Osteoblast (primary cell): ENCODE measurements at regions not wholly inside any gene's neighbourhood (a gene's known extent, or its start where the extent isn't known, plus 50 kb on each side); places are given as distances from the start of the nearest gene placed in this dataset.

Source experiments
- DNase-seq: peaks from one replicate; pipeline ENCODE4 v3.0.0; 2011; ENCODE audit warnings: low spot score, mixed read lengths; ENCODE audit not compliant: insufficient read length; ENCODE audit errors: missing footprints
- H2AFZ ChIP-seq: 2 replicates; pipeline ENCODE4 v1.6.0; 2011; ENCODE audit warnings: mild to moderate bottlenecking, low read length
- H3K27ac ChIP-seq: 2 replicates; pipeline ENCODE4 v1.5.1; 2011; ENCODE audit warnings: mild to moderate bottlenecking, low read depth, low read length, moderate library complexity
- H3K27me3 ChIP-seq: 2 replicates; pipeline ENCODE4 v1.6.0; 2012; ENCODE audit warnings: mild to moderate bottlenecking, control low read depth, inconsistent platforms, low read length, moderate library complexity; ENCODE audit not compliant: insufficient read depth
- H3K36me3 ChIP-seq: 2 replicates; pipeline ENCODE4 v1.5.1; 2011; ENCODE audit warnings: mild to moderate bottlenecking, low read length, control low read depth, moderate library complexity; ENCODE audit not compliant: insufficient read depth
- H3K4me1 ChIP-seq: 2 replicates; pipeline ENCODE4 v1.5.1; 2011; ENCODE audit warnings: mild to moderate bottlenecking, low read length, control low read depth, moderate library complexity; ENCODE audit not compliant: insufficient read depth
- H3K4me2 ChIP-seq: 2 replicates; pipeline ENCODE4 v1.6.0; 2011; ENCODE audit warnings: mild to moderate bottlenecking, low read length; ENCODE audit not compliant: insufficient read depth
- H3K4me3 ChIP-seq: fragments of 200-600 bp; sonication (generic); 3 replicates; pipeline ENCODE4 v1.5.1; 2012; ENCODE audit warnings: mild to moderate bottlenecking, low read length, inconsistent platforms; ENCODE audit not compliant: insufficient read depth
- H3K79me2 ChIP-seq: 2 replicates; pipeline ENCODE4 v1.6.0; 2012; ENCODE audit warnings: mild to moderate bottlenecking, low read length, control low read depth, inconsistent platforms; ENCODE audit not compliant: insufficient read depth
- H3K9me3 ChIP-seq: 2 replicates; pipeline ENCODE4 v1.5.1; 2011; ENCODE audit warnings: low read depth, low read length, control low read depth
- H4K20me1 ChIP-seq: 2 replicates; pipeline ENCODE4 v1.6.0; 2012; ENCODE audit warnings: mild to moderate bottlenecking, low read length, control low read depth; ENCODE audit not compliant: insufficient read depth
- CTCF ChIP-seq: IDR thresholded peaks from 2 replicates; pipeline ENCODE4 v1.5.1; 2011; ENCODE audit warnings: mild to moderate bottlenecking, low read depth, low read length, moderate library complexity; ENCODE audit errors: extremely low read depth

GRCh38 chr7:97573065-97573464, 158.8 kb upstream of the TAC1 start:
- Histone ChIP-seq H3K9me3 (no peaks in the 10 kb centered on the region), H3K4me3 (no peak overlapping the region), H3K27me3 (no peaks in the 10 kb centered on the region), H3K79me2 (no peaks in the 10 kb centered on the region), H2AFZ (no peak overlapping the region), H3K36me3 (no peaks in the 10 kb centered on the region), H3K4me1 (no peaks in the 10 kb centered on the region), H3K4me2 (no peak overlapping the region), H4K20me1 (no peaks in the 10 kb centered on the region), H3K27ac (no peak overlapping the region)
- TF ChIP-seq CTCF: no peak
- no peak for DNase-seq

GRCh38 chr7:97576043-97576442, 155.8 kb upstream of the TAC1 start:
- H4K20me1 ChIP-seq: no peaks in the 10 kb centered on the region
- no peak for DNase-seq
- no peaks in the 10 kb centered on the region for H3K9me3 ChIP-seq
- H3K79me2 ChIP-seq: no peaks in the 10 kb centered on the region
- H3K36me3 ChIP-seq: no peaks in the 10 kb centered on the region
- H2AFZ ChIP-seq: no peak overlapping the region
- H3K27me3 ChIP-seq: no peaks in the 10 kb centered on the region
- H3K4me2 ChIP-seq: no peak overlapping the region
- no peak overlapping the region for H3K4me3 ChIP-seq
- H3K27ac ChIP-seq: no peak overlapping the region
- H3K4me1 ChIP-seq: no peaks in the 10 kb centered on the region
- TF ChIP-seq CTCF: no peak

GRCh38 chr7:97578225-97578624, 153.7 kb upstream of the TAC1 start:
- Histone ChIP-seq H3K27me3 (no peaks in the 10 kb centered on the region), H3K36me3 (no peaks in the 10 kb centered on the region), H2AFZ (no peak overlapping the region), H3K27ac (no peak overlapping the region), H3K4me1 (no peaks in the 10 kb centered on the region), H3K9me3 (no peaks in the 10 kb centered on the region), H3K4me3 (no peak overlapping the region), H4K20me1 (no peaks in the 10 kb centered on the region), H3K79me2 (no peaks in the 10 kb centered on the region), H3K4me2 (no peak overlapping the region)
- TF ChIP-seq CTCF: no peak
- DNase-seq: no peak

- H3K79me2 ChIP-seq: no peaks in the 10 kb centered on the region
- no peak overlapping the region for H3K4me3 ChIP-seq
- DNase-seq: no peak
- H3K27me3 ChIP-seq: no peaks in the 10 kb centered on the region
- no peaks in the 10 kb centered on the region for H4K20me1 ChIP-seq
- H3K4me1 ChIP-seq: no peaks in the 10 kb centered on the region
- H2AFZ ChIP-seq: no peak overlapping the region
- no peak for TF ChIP-seq CTCF
- no peaks in the 10 kb centered on the region for H3K9me3 ChIP-seq
- no peak overlapping the region for H3K27ac ChIP-seq
- no peaks in the 10 kb centered on the region for H3K36me3 ChIP-seq
- H3K4me2 ChIP-seq: no peak overlapping the region
Observed at GRCh38 chr7:97580205-97580604, 151.7 kb upstream of the TAC1 start.
